ENCODE measurements at regions not wholly inside any gene's neighbourhood (a gene's known extent, or its start where the extent isn't known, plus 50 kb on each side); places are given as distances from the start of the nearest gene placed in this dataset.
"Not testable (repeated sequence)": the region's sequence is repeated elsewhere in the genome, so short reads cannot be mapped to it uniquely, and the experiment has no call there.

DNA sequence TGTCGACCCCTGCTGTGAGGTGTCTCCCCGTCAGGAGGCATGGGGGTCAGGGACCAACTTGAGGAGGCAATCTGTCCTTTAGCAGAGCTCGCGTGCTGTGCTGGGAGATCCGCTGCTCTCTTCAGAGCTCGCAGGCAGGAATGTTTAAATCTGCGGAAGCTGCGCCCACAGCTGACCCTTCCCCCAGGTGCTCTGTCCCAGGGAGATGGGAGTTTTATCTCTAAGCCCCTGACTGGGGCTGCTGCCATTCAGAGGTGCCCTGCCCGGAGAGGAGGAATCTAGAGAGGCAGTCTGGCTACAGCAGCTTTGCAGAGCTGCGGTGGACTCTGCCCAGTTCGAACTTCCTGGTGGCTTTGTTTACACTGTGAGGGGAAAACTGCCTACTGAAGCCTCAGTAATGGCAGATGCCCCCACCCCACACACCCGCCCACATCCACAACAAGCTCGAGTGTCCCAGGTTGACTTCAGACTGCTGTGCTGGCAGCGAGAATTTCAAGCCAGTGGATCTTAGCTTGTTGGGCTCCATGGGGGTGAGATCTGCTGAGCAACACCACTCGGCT, 133.1 kb downstream of the CENPC start:
- not testable (repeated sequence) for DNase-seq (ENCODE audit: insufficient read length, low spot score); FAIRE-seq

DNA sequence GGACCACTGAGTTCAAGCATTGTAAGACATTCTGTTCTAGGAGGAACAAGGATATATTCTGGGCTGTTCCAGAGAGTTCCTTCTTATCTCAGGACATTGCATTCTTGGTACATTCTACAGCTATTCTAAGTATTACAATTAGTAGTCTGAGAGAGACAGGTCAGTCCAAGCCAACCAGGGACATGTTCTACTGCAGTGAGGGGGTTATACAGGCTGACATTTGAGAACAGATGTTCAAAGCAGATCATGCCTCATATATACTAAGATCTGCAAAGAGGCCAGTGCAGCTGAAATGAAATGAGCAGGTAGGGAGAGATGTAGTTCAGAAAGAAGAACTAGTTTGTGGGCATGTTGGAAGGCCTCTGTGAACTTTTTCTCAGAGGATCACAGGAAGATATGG, 142.0 kb downstream of the CENPC start:
- DNase-seq (ENCODE audit: insufficient read length, low spot score) (no peak), FAIRE-seq (no peak)

DNA sequence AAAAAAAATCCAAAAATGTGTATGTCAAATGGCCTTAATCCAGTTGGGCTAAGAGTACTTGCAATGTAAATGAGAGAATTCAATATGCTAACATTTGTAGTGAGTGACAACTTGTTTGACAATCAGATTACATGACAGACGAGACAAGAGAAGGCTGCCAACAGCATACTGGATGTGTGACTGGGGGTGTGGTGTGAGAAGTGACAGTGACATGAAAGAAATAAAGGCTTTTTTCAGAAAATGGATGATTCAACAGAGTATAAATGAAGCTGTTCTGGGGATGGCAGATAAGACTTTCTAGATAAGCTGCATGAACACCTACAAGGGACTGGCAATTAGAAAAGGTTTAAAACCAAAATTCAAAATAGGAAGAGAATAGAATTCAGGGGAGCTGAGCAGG, 143.4 kb downstream of the CENPC start:
- no peak for DNase-seq (ENCODE audit: insufficient read length, low spot score)
- no peak for FAIRE-seq

DNA sequence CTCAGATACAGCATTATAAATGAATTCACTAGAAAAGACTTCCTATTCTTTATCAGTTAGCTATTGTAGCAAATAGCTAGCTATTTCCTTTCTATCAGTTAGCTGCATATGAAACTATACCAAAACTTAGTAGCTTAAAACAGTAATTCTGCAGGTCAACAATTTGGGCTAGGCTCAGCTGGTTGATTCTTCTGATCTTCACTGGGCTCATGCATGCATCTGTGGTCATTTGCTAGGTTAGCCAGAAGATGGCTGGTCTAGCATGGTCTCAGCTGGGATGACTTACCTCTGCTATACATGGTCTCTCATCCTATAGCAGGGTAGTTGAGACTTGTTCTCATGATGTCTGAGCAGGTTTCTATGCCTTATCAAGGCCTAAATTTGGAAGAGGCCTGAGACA, 147.4 kb downstream of the CENPC start:
- FAIRE-seq: no peak
- DNase-seq (ENCODE audit: insufficient read length, low spot score): no peak

DNA sequence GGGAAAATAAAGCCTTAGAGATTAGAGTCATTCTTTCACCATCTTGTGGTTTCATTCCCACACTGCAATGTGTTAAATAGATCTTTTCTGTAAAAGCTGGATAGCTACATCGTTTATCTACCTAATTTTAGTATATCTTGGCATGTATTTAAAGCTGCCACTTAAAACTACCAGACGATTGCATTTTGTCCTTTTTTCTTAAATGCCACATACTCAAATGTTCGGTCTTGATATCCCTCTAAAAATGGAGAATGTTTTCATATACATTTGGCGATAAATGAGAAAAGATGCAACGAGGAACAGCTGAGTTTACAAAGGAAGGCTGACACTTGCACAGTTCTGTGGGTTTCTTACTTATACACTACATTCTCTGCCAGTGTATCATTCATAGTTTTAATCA, 148.3 kb downstream of the CENPC start:
- no peak for FAIRE-seq
- DNase-seq (ENCODE audit: insufficient read length, low spot score): no peak

DNA sequence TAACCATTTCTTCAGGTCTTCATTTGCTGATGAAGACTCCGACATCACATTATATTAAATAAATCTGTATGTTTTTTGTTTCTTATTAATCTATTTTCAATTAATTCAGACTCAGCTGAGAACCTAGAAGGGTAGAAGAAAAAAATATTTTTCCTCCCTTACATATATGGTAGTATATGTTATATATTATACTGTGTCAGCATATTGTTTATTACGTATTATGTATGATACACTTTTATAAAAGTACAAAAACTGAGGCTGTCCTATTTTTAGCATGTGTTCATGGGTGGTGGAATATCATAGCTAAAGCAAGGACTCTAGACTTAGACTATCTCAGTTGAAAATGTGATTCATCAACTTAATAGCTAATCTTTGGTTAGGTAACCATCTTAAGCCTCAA, 149.3 kb downstream of the CENPC start:
- FAIRE-seq: no peak
- DNase-seq (ENCODE audit: insufficient read length, low spot score): no peak

DNA sequence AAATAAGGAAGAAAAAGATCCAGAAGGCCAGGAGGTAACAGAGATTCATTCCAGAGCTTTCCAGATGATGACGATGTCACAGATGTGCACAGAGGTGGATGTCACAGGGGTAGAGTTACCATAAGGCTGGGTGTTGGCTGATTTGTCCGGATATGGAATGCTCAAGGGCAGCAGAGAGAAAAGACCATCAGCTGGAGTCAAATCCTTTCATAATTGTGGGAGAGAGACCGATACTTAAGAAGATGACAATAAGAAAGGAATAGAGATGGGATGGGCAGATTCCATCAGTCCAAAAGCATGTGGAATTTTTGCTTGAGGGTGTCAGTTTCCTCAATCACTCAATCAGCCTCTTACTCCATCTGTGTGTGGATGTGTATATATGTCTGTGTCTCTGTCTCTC, 150.4 kb downstream of the CENPC start:
- no peak for DNase-seq (ENCODE audit: insufficient read length, low spot score)
- no peak for FAIRE-seq

DNA sequence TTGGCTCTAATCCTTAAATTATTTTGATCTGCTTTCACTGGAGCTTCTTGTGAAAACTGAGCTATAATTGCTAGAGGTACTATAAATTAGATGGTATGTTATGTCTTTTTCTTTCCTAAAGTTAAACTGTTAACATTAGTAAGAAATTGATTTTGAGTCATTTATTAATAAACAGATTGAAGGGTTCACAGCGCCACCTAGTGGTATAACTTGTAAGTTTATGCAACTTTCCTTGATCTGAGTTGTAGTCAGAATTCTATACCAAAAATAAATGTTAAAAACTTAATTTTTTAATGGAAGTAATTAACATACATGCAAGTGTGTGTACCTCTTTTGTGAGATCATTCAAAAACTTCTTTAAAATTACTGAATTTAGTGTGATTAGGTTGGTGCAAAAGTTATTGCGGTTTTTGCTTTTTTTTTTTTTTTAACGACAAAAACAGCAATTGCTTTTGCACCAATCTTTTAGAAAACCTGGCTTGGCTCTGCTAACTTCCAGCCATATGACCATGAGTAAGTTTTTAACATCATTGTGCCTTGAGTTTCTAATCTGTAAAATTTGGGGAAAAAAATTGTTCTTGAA, 151.5 kb downstream of the CENPC start:
- FAIRE-seq: no peak
- DNase-seq (ENCODE audit: insufficient read length, low spot score): peak; percentile 2

DNA sequence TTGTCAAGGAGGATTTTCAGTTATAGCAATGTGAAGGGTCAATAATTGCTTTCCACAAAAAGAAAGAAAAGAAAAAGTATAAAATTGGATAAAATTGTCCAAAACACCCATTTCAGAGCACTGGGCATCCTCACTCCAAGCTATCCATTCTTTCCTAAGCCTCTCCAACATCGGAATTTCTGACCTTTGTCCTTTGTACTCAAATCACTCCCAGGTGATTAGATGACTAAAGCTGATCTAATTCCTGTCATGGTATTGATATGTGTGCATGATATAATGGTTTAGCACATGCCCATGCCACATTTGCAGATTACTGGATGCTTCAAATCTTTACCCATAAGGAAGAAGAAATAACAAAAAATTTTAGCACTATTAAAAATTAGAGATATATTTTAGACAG, 152.3 kb downstream of the CENPC start:
- no peak for DNase-seq (ENCODE audit: insufficient read length, low spot score)
- FAIRE-seq: no peak

DNA sequence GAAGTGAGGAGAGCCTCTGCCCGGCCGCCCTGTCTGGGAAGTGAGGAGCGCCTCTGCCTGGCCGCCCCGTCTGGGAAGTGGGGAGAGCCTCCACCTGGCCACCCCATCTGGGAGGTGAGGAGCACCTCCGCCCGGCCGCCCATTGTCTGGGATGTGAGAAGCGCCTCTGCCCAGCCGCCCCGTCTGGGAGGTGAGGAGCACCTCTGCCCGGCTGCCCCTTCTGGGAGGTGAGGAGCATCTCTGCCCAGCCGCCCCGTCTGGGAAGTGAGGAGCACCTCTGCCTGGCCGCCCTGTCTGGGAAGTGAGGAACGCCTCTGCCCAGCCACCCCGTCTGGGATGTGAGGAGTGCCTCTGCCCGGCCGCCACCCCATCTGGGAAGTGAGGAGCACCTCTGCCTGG, 163.9 kb downstream of the CENPC start:
- FAIRE-seq; DNase-seq (ENCODE audit: insufficient read length, low spot score): not testable (repeated sequence)

DNA sequence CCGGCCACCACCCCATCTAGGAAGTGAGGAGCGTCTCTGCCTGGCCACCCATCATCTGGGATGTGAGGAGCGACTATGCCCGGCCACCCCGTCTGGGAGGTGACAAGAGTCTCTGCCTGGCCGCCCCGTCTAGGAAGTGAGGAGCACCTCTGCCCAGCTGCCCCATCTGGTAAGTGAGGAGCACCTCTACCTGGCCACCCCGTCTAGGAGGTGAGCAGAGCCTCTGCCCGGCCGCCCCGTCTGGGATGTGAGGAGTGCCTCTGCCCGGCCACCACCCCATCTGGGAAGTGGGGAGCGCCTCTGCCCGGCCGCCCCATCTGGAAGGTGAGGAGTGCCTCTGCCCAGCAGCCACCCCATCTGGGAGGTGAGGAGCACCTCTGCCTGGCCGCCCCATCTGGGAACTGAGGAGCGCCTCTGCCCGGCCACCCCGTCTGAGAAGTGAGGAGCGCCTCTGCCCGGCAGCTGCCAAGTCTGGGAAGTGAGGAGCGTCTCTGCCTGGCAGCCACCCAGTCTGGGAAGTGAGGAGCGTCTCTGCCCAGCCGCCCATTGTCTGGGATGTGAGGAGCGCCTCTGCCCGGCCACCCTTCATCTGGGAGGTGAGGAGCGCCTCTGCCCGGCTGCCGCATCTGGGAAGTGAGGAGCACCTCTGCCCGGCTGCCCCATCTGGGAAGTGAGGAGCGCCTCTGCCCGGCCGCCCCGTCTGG, 164.4 kb downstream of the CENPC start:
- not testable (repeated sequence) for DNase-seq (ENCODE audit: insufficient read length, low spot score); FAIRE-seq

DNA sequence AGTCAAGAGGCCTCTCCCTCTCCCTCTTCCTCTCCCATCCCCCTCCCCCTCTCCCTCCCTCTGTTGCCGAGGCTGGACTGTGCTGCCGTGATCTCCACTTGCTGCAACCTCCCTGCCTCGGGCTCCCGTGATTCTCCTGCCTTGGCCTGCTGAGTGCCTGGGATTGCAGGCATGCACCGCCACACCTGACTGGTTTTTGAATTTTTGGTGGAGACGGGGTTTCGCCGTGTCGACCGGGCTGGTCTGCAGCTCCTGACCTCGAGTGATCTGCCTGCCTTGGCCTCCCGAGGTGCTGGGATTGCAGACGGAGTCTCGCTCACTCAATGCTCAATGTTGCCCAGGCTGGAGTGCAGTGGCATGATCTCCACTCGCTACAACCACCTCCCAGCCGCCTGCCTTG, 165.1 kb downstream of the CENPC start:
- DNase-seq (ENCODE audit: insufficient read length, low spot score) (no peak), FAIRE-seq (no peak)

DNA sequence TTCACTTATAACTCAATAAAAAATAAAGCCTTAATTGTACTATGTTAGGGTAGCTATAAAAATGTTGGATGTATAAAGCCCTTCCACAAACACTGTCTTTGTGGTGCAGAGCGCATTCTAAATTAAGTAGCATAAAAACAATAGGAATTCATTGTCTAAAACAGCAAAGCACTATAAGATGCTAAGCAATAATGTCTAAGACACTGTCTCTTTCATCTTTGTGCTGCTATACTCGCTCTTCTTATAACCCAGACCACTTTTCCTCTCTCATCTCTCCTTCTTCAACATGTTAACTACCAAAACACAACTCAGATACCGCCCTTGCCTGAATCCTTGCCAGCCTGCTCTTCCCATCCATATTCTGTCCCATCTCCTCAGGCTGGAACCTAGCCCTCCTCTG, 170.0 kb downstream of the CENPC start:
- FAIRE-seq (no peak), DNase-seq (ENCODE audit: insufficient read length, low spot score) (no peak)

DNA sequence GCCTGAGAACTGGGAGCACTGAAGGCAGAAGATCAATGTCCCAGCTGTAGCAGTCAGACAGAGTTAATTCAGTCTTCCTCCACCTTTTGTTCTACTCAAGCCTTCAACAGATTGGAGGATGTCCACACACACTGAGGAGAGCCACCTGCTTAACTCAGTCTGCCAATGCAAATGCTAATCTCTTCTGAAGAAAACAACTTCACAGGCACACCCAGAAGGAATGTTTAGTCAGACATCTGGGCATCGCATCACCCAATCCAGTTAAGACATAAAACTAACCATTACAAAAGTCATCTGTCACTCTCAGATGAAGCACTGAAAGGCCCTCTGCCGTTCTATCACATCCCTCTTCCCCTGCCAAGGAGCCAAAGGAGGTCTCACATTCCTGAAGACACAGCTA, 173.7 kb downstream of the CENPC start:
- DNase-seq (ENCODE audit: insufficient read length, low spot score): no peak
- no peak for FAIRE-seq

DNA sequence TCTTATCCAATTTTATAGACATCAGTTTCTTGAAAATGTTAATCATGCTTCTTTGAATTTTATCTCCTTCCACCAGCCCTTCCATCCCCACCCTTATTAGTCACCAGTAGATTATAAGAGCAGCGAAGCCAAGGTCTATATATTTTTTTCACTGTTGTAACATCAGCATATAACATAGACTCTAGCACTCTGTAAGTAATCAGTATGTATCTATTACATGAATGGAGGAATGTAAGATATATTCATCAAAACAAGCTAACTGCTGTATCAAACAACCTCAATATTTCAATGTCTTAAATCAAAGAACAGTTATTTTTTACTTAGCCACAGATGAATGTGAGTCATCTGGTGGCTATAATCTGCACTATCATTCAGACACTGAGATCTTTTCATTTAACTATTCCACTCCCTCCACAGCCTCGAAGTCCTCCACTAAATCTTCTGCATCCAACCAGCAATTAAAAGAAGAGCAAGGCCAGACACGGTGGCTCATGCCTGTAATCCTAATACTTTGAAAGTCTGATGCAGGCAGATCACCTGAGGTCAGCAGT, 178.9 kb downstream of the CENPC start:
- DNase-seq (ENCODE audit: insufficient read length, low spot score) (no peak), FAIRE-seq (no peak)

DNA sequence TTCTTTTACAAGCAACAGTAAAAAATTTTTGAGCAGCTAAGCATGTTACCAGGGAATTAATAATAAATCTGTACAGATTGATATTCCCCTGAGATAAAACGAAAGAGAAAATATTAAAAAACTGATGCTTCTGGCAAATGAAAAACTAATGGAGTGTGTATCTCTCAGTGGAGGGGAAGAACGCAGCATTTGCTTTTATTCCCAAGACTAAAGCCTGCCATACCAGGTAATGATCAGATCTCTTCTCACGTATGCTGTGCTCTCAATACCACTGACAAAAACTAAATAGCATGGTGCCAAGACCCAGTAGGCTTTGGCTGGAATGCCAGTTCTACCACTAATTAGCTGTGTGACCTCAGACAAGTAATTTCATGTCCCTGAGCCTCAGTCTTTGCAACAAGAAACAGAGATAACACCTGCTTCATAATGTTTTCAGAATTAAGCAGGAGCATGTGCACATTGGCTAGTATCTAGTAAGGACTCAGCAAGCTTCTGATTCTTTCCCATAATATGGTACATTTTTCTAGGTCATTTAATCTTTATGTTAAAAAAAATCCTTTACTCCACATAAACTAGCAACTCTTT, 179.6 kb downstream of the CENPC start:
- DNase-seq (ENCODE audit: insufficient read length, low spot score): no peak
- FAIRE-seq: no peak

DNA sequence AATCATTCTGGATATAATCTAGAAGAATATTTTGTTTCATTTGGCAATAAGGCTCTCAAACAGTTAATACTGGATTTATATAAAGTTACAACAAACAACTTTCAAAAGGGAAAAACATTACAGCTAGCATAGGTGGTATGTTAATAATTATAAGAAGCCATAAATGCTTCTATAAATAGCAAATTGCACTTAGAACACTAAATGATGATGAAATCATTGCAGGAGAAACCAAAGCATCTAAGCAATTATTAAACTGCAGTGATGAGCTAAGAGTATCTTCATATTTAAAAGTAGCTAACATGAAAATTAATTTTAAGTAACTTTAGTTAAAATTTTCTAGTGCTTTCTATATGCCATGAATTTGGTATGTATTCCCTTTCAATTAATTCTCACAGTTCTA, 189.5 kb downstream of the CENPC start:
- DNase-seq (ENCODE audit: insufficient read length, low spot score) (no peak), FAIRE-seq (no peak)

DNA sequence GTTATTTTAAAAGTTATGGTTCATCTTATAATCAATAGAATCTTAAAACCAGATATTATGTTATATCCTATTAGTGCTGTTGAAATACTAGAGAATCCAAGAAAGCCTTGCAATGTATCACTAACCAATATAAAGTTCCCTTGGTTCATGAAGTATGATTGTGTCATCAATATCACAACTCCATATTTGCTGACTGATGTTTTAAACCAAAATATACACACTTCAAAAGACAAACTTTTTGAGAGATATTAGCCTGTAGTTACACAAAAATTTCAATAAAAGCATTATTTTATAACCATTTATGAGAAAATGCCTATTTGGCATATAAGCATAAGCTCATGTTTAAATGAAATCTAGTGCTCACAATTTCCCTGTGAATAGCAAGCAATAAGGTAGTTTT, 198.6 kb downstream of the CENPC start:
- FAIRE-seq: no peak

DNA sequence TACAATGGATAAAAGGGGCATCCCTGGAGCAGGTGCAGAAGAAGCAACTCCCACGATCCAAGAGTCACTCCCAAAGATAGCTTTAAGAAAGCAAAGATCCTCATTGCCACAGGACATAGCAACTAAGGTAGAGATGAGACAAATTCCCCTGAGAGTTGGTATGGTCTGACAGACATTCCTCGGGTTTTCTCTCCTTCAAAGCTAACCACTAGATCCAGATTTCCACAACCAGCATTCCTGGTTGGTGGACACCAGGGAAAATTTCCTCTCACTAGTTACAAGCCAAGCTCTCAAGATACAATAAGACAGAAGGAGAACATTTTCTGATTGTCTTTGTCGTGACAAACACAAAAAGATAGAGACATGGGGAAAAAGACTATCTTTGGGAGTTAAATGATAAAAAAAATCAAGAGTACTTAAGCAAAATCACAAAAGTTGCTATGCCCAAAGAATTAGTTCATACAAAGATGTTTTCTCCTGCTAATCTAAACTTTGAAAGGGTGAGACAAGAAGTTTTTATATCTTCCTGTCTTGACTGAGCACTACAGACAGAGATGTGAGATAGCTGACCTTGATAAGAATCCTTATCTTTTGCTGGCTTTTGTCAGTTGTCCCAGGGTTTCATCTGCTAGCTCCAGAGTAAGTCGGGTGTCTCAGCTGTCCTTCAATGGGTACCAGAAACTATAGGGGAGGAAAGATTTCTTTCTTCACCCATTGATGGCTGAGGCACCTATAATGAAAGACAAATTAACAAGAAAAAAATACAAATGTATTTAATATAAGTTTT, 200.5 kb downstream of the CENPC start:
- DNase-seq (ENCODE audit: insufficient read length, low spot score) (no peak), FAIRE-seq (no peak)

More for the DNA sequence above, 198.6 kb downstream of the CENPC start:
- no peak for DNase-seq (ENCODE audit: insufficient read length, low spot score)

DNA sequence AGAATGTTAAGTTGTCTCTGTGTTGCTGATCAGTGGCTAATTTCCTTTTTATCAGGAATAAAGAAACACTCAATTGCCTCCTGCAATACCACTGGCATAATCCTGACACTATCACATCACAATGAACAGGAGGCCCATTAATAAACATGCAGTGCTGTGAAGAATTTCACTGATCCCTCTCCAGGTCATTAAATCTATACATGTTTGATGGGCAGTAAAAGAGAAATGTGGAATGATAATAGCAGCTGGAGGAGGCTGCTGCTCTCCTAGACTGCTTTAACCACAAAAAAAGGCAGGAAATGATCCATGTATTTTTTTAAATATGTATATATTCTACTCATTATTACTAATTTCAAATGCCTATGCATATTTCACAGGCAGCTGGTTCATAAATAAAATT, 202.1 kb downstream of the CENPC start:
- FAIRE-seq (no peak), DNase-seq (ENCODE audit: insufficient read length, low spot score) (no peak)

DNA sequence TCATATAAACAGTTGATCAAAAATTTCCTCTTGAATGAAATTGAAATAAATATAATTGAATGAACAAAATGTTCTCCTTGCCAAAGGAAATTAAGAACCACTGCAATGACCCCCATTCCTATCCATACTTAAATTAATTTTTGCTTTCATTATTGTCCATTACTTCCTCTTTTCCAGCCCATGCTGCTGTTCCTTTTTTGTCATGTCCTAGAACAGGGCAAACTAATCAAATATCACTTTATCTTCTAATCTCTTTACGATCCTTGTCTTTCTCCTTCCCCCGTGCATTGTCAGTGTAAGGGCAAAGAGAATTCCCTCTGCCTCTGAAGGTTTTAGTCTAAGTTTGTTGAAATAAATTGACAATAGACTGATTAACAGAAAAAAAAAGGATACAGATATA, 203.0 kb downstream of the CENPC start:
- DNase-seq (ENCODE audit: insufficient read length, low spot score) (no peak), FAIRE-seq (no peak)
